NCI-H1436 treated with DMSO at 0.1 percent for 48 hours (cell line): ENCODE measurements at regions not wholly inside any gene's neighbourhood (a gene's known extent, or its start where the extent isn't known, plus 50 kb on each side); places are given as distances from the start of the nearest gene placed in this dataset.

ENCODE experiments used
- DNase-seq: peaks from one replicate; lab custom pipeline; 2025; lab: John Stamatoyannopoulos, UW

- no peak for DNase-seq
Measured at GRCh38 chr2:239780236-239780994, 244.7 kb downstream of the NDUFA10 start.

GRCh38 chr2:239779584-239779983, 245.6 kb downstream of the NDUFA10 start:
- DNase-seq: no peak

GRCh38 chr2:239778861-239779558, 246.1 kb downstream of the NDUFA10 start:
- DNase-seq: no peak

GRCh38 chr2:239778042-239778851, 246.9 kb downstream of the NDUFA10 start:
- DNase-seq: no peak

GRCh38 chr2:239777219-239777618, 247.9 kb downstream of the NDUFA10 start:
- no peak for DNase-seq

- DNase-seq: no peak
Measured at GRCh38 chr2:239776436-239777005, 248.6 kb downstream of the NDUFA10 start.

GRCh38 chr2:239775623-239776435, 249.3 kb downstream of the NDUFA10 start:
- no peak for DNase-seq

GRCh38 chr2:239774933-239775622, 250.1 kb downstream of the NDUFA10 start:
- DNase-seq: no peak

GRCh38 chr2:239774142-239774462, 251.0 kb downstream of the NDUFA10 start:
- DNase-seq: no peak

- DNase-seq: no peak
Measured at GRCh38 chr2:239773228-239774141, 251.7 kb downstream of the NDUFA10 start.

GRCh38 chr2:239772721-239773120, 252.4 kb downstream of the NDUFA10 start:
- no peak for DNase-seq

GRCh38 chr2:239770246-239770639, 254.9 kb downstream of the NDUFA10 start:
- DNase-seq: no peak

GRCh38 chr2:239769554-239770245, 255.4 kb downstream of the NDUFA10 start:
- no peak for DNase-seq

- DNase-seq: no peak
Measured at GRCh38 chr2:239768907-239769553, 256.1 kb downstream of the NDUFA10 start.

- DNase-seq: no peak
Measured at GRCh38 chr2:239768031-239768790, 256.9 kb downstream of the NDUFA10 start.

GRCh38 chr2:239767021-239767905, 257.9 kb downstream of the NDUFA10 start:
- no peak for DNase-seq

GRCh38 chr2:239765911-239766310, 259.2 kb downstream of the NDUFA10 start:
- no peak for DNase-seq
